Thoracic aorta (tissue), 2 donors: ENCODE measurements at regions not wholly inside any gene's neighbourhood (a gene's known extent, or its start where the extent isn't known, plus 50 kb on each side); places are given as distances from the start of the nearest gene placed in this dataset.

Experiments
- ATAC-seq: fragments of 150-250 bp; one replicate; pipeline ENCODE4 v1.8.0; 2017; ENCODE audit warnings: low read depth; ENCODE audit not compliant: insufficient number of reproducible peaks, low FRiP score
- DNase-seq: peaks from one replicate; pipeline ENCODE4 v3.0.0-alpha.2; 2020; ENCODE audit warnings: low spot score
- H3K27ac ChIP-seq, 2 donors: fragments of 200-600 bp; sonication (generic); 1 replicate in 1 of 2; 2 replicates in 1 of 2; pipeline ENCODE4 v1.5.1; 2016; ENCODE audit warnings: mild to moderate bottlenecking in 2 of 2, moderate library complexity in 2 of 2
- H3K27me3 ChIP-seq: fragments of 200-600 bp; sonication (generic); replicated peaks from 2 replicates; pipeline ENCODE4 v1.6.0; 2016; ENCODE audit warnings: mild to moderate bottlenecking; ENCODE audit not compliant: insufficient read depth
- H3K36me3 ChIP-seq: fragments of 200-600 bp; sonication (generic); one replicate; pipeline ENCODE4 v1.5.1; 2016
- H3K4me1 ChIP-seq, 2 donors: fragments of 200-600 bp; sonication (generic); 1 replicate in 1 of 2; 2 replicates in 1 of 2; pipeline versions ENCODE4 v1.5.1 to v1.6.0; 2016; ENCODE audit warnings: low read depth in 2 of 2, mild to moderate bottlenecking in 1 of 2; ENCODE audit not compliant: control insufficient read depth in 1 of 2
- H3K4me3 ChIP-seq: fragments of 200-600 bp; sonication (generic); 2 replicates; pipeline ENCODE4 v1.5.1; 2016; ENCODE audit warnings: mild to moderate bottlenecking
- H3K9me3 ChIP-seq: fragments of 200-600 bp; sonication (generic); 2 replicates; pipeline ENCODE4 v1.5.1; 2016
- CTCF ChIP-seq: fragments of 200-600 bp; sonication (generic); IDR thresholded peaks from one replicate; pipeline ENCODE4 v1.5.1; 2019; ENCODE audit warnings: antibody characterized with exemption

GRCh38 chr10:59454171-59454919 lies 92.0 kb upstream of the FAM13C start:
- H3K4me1 ChIP-seq, result no peaks in the 10 kb centered on the region
- TF ChIP-seq CTCF, result no peak
- H3K36me3 ChIP-seq, result no peaks in the 10 kb centered on the region
- H3K27me3 ChIP-seq, result no peaks in the 10 kb centered on the region
- H3K9me3 ChIP-seq, result no peaks in the 10 kb centered on the region
- ATAC-seq, result no peak
- H3K27ac ChIP-seq, result no peak overlapping the region
- no peak overlapping the region for H3K4me3 ChIP-seq
- no peak for DNase-seq

GRCh38 chr10:59448616-59449015 lies 86.3 kb upstream of the FAM13C start:
- no peaks in the 10 kb centered on the region for H3K36me3 ChIP-seq
- H3K27me3 ChIP-seq, result no peaks in the 10 kb centered on the region
- no peak overlapping the region for H3K4me3 ChIP-seq
- no peak for DNase-seq
- no peak for ATAC-seq
- no peaks in the 10 kb centered on the region for H3K4me1 ChIP-seq
- H3K9me3 ChIP-seq, result no peaks in the 10 kb centered on the region
- H3K27ac ChIP-seq, result no peak overlapping the region
- TF ChIP-seq CTCF, result no peak

GRCh38 chr10:59435707-59436106 lies 73.4 kb upstream of the FAM13C start:
- Histone ChIP-seq H3K27ac (no peak overlapping the region), H3K4me3 (no peak overlapping the region), H3K9me3 (no peaks in the 10 kb centered on the region), H3K4me1 (peaks cover 11 to 20% of the 10 kb centered on the region in 2 donors), H3K36me3 (no peaks in the 10 kb centered on the region), H3K27me3 (no peaks in the 10 kb centered on the region)
- no peak for ATAC-seq
- no peak for DNase-seq
- TF ChIP-seq CTCF, result no peak

GRCh38 chr10:59434463-59435321 lies 72.3 kb upstream of the FAM13C start:
- ATAC-seq (no peak), DNase-seq (no peak)
- H3K27ac ChIP-seq, result no peak overlapping the region
- no peak overlapping the region for H3K4me3 ChIP-seq
- no peaks in the 10 kb centered on the region for H3K27me3 ChIP-seq
- H3K36me3 ChIP-seq, result no peaks in the 10 kb centered on the region
- no peaks in the 10 kb centered on the region for H3K9me3 ChIP-seq
- H3K4me1 ChIP-seq, result peaks cover 11 to 20% of the 10 kb centered on the region in 2 donors
- no peak for TF ChIP-seq CTCF

- no peak for ATAC-seq
- no peak for TF ChIP-seq CTCF
- H3K27ac ChIP-seq, result no peak overlapping the region
These were observed 71.5 kb upstream of the FAM13C start for GRCh38 chr10:59433720-59434428.

More at GRCh38 chr10:59433720-59434428, 71.5 kb upstream of the FAM13C start:
- Histone ChIP-seq H3K9me3 (no peaks in the 10 kb centered on the region), H3K27me3 (no peaks in the 10 kb centered on the region), H3K4me1 (peaks cover 11 to 20% of the 10 kb centered on the region in 2 donors), H3K4me3 (no peak overlapping the region), H3K36me3 (no peaks in the 10 kb centered on the region)
- DNase-seq, result no peak
